ENCODE measurements at regions not wholly inside any gene's neighbourhood (a gene's known extent, or its start where the extent isn't known, plus 50 kb on each side); places are given as distances from the start of the nearest gene placed in this dataset.

DNA sequence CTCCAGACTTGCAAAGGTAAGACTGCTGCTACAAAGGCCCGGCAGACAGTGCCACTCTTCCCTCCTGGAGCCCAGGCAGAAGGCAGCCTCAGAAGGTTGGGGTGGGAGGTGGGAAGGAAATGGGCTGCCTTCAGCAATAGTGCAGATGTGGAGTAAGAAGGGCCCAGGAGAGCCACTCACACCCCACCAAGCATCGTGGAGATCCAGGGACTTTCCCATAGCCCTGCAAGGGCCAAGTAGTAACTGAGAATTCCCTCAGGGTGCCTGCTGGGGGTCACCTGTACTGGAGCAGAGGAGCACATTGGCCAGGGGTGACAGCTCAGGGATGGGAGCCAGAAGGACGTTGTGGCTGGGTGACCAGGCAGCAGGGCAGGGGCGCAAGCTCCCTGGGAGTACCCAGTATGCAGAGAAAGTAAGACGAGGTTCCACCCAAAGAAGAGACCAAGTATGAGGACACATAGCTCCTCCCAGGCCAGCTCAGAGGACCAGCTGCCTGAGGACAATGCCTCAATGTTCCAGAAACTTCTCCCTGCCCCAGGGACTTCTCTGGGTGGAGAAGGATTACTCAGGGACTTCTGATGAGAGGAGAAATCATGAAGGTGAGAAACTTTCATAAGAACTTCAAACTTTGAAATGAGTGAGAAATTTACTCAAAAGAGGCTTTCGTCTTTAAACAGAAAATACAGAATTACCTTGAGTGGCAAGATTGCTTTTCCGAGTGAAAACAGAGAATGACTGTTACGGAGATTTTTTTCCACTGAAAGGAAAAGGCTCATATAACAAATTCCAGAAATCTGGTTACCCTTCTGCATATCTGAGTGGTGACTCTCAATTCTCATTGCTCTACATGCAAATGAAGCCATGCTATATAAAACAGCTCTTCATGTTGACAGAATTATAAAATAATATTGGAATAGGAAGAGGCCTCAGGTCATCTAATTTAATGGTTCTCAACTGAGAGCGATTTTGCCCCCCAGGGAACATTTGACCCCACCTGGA lies 87.9 kb upstream of the TRIO start:
- no peak overlapping the region for H3K4me3 ChIP-seq
- no peaks in the 10 kb centered on the region for H3K36me3 ChIP-seq
- H3K27me3 ChIP-seq (ENCODE audit: low read depth): no peaks in the 10 kb centered on the region
- H3K4me1 ChIP-seq: no peaks in the 10 kb centered on the region
- ATAC-seq: no peak
- no peak for TF ChIP-seq CTCF (IDR thresholded peaks at IDR 0.05)
- intact Hi-C loops (cut with DNase I): no loop called here
- H3K27ac ChIP-seq: no peak overlapping the region
- no peak for DNase-seq
- no peaks in the 10 kb centered on the region for H3K9me3 ChIP-seq

- Histone ChIP-seq H3K9me3 (no peaks in the 10 kb centered on the region), H3K4me3 (no peak overlapping the region), H3K27ac (no peak overlapping the region), H3K4me1 (no peaks in the 10 kb centered on the region), H3K27me3 (ENCODE audit: low read depth) (no peaks in the 10 kb centered on the region), H3K36me3 (no peaks in the 10 kb centered on the region)
- TF ChIP-seq CTCF (IDR thresholded peaks at IDR 0.05): no peak
- DNase-seq (no peak), ATAC-seq (no peak)
- intact Hi-C loops (cut with DNase I): no loop called here
Observed at GRCh38 chr5:14054111-14054854, 88.9 kb upstream of the TRIO start.

DNA sequence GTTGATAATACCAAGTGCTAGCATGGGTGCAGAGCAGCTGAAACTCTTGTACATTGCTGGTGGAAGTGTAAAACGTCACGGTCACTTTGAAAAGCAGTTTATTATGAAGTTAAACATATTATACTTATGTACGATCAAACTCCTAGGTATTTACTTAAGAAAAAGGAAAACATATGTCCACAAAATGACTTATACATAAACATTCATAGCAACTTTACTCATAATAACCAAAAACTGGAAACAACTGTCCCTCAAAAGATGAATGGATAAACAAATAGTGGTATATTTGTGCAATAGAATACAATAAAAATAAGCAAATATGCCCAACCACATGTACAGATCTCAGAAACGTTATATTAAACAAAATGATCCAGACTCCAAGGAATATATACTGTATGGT lies 92.3 kb upstream of the TRIO start:
- intact Hi-C loops (cut with DNase I): no loop called here
- Histone ChIP-seq H3K9me3 (no peaks in the 10 kb centered on the region), H3K4me3 (no peak overlapping the region), H3K27ac (no peak overlapping the region), H3K4me1 (no peaks in the 10 kb centered on the region), H3K36me3 (no peaks in the 10 kb centered on the region), H3K27me3 (ENCODE audit: low read depth) (no peaks in the 10 kb centered on the region)
- ATAC-seq: no peak
- no peak for DNase-seq
- no peak for TF ChIP-seq CTCF (IDR thresholded peaks at IDR 0.05)

- no peak for ATAC-seq
- Histone ChIP-seq H3K4me1 (no peaks in the 10 kb centered on the region), H3K9me3 (no peaks in the 10 kb centered on the region), H3K4me3 (no peak overlapping the region), H3K36me3 (no peaks in the 10 kb centered on the region), H3K27ac (no peak overlapping the region), H3K27me3 (ENCODE audit: low read depth) (no peaks in the 10 kb centered on the region)
- TF ChIP-seq CTCF (IDR thresholded peaks at IDR 0.05): no peak
- intact Hi-C loops (cut with DNase I): no loop called here
- no peak for DNase-seq
Observed at GRCh38 chr5:14048434-14048833, 94.7 kb upstream of the TRIO start.

- ATAC-seq (no peak), DNase-seq (no peak)
- TF ChIP-seq CTCF (IDR thresholded peaks at IDR 0.05): no peak
- intact Hi-C loops (cut with DNase I): no loop called here
- Histone ChIP-seq H3K4me1 (peaks cover 4% of the 10 kb centered on the region), H3K9me3 (no peaks in the 10 kb centered on the region), H3K27me3 (ENCODE audit: low read depth) (peaks cover 4% of the 10 kb centered on the region), H3K4me3 (no peak overlapping the region), H3K27ac (no peak overlapping the region), H3K36me3 (no peaks in the 10 kb centered on the region)
Observed at GRCh38 chr5:14041528-14042192, 97.2 kb upstream of the DNAH5 start.

Measured in lower lobe of right lung (tissue), 2 donors.